AG09309 (cell line): ENCODE measurements at regions not wholly inside any gene's neighbourhood (a gene's known extent, or its start where the extent isn't known, plus 50 kb on each side); places are given as distances from the start of the nearest gene placed in this dataset.
"Not testable (repeated sequence)": the region's sequence is repeated elsewhere in the genome, so short reads cannot be mapped to it uniquely, and the experiment has no call there.

ENCODE experiments used
- DNase-seq: peaks from one replicate; pipeline ENCODE4 v3.0.0-alpha.2; 2010; ENCODE audit warnings: low read depth
- H3K4me3 ChIP-seq: 2 replicates; pipeline ENCODE4 v1.5.1; 2011; ENCODE audit warnings: mild to moderate bottlenecking, low read depth, low read length, moderate library complexity; ENCODE audit not compliant: control insufficient read depth
- CTCF ChIP-seq: IDR thresholded peaks from 2 replicates; pipeline ENCODE4 v1.5.1; 2011; ENCODE audit warnings: mild to moderate bottlenecking, low read depth, low read length, inconsistent platforms; ENCODE audit not compliant: insufficient read depth, control insufficient read depth; ENCODE audit errors: missing control alignments

GRCh38 chr17:70582777-70583176 is 413.4 kb downstream of the KCNJ2 start:
- TF ChIP-seq CTCF, result no peak
- no peak for DNase-seq
- no peak overlapping the region for H3K4me3 ChIP-seq

- no peak for DNase-seq
- H3K4me3 ChIP-seq, result no peak overlapping the region
- TF ChIP-seq CTCF, result no peak
These were observed 414.9 kb downstream of the KCNJ2 start for GRCh38 chr17:70584255-70584654.

- no peak for TF ChIP-seq CTCF
- no peak for DNase-seq
- no peak overlapping the region for H3K4me3 ChIP-seq
These were observed 418.7 kb downstream of the KCNJ2 start for GRCh38 chr17:70588003-70588402.

- no peak for DNase-seq
- no peak for TF ChIP-seq CTCF
- no peak overlapping the region for H3K4me3 ChIP-seq
These were observed 428.4 kb downstream of the KCNJ2 start for GRCh38 chr17:70597774-70598173.

GRCh38 chr17:70599198-70599597 is 429.9 kb downstream of the KCNJ2 start:
- DNase-seq, result no peak
- no peak for TF ChIP-seq CTCF
- no peak overlapping the region for H3K4me3 ChIP-seq

GRCh38 chr17:70599945-70600344 is 430.6 kb downstream of the KCNJ2 start:
- H3K4me3 ChIP-seq, DNase-seq: not testable (repeated sequence)

GRCh38 chr17:70603226-70603625 is 433.9 kb downstream of the KCNJ2 start:
- DNase-seq, result no peak
- no peak overlapping the region for H3K4me3 ChIP-seq
- TF ChIP-seq CTCF, result no peak
